GM19193 (cell line): ENCODE measurements at regions not wholly inside any gene's neighbourhood (a gene's known extent, or its start where the extent isn't known, plus 50 kb on each side); places are given as distances from the start of the nearest gene placed in this dataset.

Experiments
- POLR2A ChIP-seq: IDR thresholded peaks from 4 replicates; pipeline ENCODE4 v1.6.1; 2011; ENCODE audit not compliant: insufficient read depth, insufficient read length; ENCODE audit errors: extremely low read depth

DNA sequence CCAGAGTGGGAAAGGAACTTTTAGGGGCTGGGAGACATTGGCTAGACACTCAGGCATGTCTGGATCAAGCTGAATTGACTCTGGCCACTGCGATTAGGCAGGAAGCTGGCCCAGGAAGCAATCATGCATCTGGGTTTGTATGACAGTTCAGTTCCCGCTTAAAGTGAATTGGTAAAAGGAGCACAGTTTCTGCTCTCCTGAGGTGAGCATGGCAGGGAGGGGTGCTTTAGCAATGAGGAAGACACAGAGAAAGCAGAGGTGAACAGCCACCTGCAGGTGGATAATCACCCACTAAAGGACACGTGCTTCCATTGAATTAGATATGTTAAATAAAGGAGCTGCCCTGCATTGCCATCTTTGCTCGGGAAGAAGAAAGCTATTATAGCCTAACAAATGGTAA lies 248.1 kb upstream of the MAP3K1 start:
- TF ChIP-seq POLR2A: no peak

DNA sequence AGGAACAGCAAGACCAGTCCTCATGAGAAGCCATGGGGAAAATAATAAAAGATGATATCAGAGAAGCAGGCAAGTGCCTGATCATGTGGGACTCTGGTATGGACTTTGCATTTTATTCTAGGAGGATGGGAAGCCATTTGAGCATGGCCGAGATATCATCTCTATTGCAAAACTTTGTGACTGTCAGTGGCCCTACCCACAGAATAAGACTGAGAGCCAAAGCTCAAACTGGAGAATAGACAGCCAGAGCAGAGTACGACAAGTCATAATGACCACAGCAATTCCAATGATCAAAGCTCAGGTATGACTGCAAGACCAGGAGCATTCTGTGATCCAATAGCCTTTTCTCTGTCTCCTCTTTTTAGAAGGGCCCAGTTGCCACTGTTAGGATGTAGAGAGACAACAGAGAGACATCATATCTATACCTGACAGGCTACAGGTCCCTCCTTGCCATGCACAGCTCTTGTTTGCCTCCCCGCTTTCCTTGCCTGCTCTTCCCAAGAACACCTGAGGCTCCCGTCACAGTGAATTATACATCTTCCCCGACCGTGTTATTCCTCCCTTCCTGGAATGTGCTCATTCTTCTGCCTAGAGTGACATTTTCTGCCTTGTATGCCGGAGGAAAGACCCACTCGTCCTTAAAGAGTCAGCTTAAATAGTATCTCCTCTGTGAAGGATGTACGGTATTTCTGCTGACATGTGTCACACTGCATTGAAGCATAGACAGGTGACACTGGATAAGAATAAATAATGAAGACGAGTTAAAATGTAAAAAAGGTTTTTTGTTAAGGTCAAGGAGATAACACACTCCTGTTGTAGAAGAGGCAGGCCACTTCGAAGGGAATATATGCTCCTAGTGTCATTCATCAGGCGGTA lies 248.7 kb upstream of the MAP3K1 start:
- TF ChIP-seq POLR2A: no peak

DNA sequence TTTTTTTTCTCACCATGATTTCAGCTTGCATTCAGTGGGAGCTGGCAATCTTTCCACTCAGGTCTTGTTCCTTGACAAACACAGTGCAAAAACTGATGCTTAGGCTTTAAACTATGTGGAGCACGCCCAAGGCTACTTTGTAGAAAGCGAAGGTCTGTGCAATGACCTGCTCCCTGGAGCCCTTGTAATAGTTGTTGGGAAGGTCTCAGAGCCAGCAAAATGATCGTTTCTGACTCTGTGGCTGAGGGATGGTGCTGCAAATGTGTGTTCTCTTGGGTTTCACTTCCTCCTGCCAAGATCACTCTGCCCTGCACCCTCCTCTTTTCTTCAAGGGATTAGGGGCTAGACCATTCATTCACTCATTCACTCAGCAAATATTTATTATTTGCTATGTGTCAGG lies 249.7 kb upstream of the MAP3K1 start:
- no peak for TF ChIP-seq POLR2A

- TF ChIP-seq POLR2A: no peak
These were observed 250.1 kb upstream of the MAP3K1 start for GRCh38 chr5:56565283-56565615.

GRCh38 chr5:56564541-56565282 lies 250.6 kb upstream of the MAP3K1 start:
- TF ChIP-seq POLR2A: no peak

DNA sequence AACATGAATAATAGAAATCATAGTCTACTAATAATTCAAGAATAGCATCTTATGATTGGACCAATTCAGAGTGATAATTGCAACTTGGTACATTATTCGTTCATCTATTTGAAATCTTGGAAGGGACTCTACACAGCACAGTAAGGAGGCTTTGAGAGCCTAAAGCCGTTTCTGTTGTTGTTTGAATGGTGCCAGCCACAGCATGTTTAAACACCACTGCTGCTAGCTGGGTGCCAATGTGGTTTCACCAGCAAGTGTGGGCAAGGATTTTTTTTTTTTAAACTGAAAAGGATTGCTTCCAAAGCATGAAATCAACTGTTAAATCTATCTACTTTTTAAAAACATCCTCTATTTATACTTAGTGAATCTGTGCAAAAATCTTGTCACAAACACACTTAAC lies 253.9 kb upstream of the MAP3K1 start:
- no peak for TF ChIP-seq POLR2A

DNA sequence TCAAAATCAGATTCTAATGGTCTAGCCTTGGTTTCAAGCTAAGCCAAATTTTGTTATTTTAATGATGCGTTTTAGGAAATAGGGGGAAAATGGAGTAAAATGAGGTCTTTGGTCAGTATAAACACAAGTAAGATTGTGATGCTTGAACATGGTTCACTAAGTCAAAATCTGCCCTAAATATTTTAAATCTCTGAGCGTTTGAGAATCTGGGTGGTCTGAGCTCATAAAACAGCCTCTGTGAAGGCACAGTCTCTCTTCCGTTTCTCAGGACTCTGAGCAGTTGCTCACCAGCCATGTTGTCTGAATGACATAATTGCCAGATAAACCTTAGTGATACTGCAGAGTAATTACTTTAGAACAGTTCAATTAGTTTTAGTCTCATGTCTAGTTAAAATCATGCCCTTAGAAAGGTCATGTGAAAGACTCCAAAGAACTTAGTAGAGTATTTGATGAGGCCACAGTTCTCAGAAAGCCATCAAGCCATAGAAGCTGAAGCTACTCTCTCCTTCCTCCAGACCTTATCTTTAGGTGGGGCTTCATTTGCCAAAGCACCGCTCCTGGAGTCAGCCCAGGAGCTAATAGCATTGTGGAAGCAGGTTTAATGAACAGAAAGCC lies 257.1 kb upstream of the MAP3K1 start:
- no peak for TF ChIP-seq POLR2A

- TF ChIP-seq POLR2A: no peak
These were observed 258.2 kb upstream of the MAP3K1 start for GRCh38 chr5:56557198-56557597.

DNA sequence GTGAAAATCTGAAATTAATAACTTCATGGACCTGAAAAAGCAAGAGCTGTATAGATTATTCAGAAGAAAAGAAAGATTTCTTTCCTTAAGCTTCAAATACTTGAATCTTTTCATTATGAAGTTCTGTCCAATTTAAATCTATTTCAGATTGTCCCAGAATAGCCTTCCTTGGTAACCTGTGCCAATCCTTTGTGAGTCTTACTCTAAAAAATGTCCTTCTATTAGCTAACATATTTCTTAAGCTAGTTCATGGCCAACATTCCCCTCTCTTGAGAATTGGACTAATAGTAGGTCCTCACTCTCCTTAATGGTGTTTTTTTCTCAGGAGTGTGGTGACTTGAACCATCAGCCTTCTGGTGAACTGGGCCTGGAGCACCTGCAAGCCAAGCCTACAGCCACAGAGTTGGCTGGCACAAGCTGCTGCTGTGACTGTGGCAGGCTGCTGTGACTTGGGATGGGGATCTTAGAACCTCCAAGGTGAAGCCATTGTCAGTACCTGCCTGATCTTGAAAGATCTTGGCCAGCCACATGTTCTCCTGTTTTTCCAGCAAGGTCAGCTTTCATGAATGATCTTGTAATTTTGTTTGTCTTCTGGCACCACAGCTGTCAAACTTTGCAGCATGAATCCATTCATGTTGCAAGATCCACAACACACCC lies 262.6 kb upstream of the MAP3K1 start:
- TF ChIP-seq POLR2A: no peak

DNA sequence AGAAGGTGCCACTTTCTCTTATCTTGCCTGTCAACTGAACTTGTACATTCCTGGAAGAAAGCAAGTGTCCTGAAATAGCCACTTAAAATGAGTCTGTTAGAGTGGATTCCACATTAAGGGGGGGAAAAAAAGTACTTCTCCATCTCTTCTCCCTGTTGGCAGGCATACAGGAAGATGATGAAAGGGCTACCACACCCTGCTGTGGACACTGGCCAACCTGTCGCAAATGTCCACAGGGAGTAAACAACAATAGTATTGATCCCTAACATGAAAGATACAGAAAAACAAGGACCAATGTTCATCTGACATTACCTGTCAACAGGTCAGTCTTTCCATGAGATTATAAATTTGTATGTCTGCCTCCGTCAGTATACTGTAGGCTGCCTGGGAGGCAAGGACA lies 265.1 kb upstream of the MAP3K1 start:
- TF ChIP-seq POLR2A: no peak

DNA sequence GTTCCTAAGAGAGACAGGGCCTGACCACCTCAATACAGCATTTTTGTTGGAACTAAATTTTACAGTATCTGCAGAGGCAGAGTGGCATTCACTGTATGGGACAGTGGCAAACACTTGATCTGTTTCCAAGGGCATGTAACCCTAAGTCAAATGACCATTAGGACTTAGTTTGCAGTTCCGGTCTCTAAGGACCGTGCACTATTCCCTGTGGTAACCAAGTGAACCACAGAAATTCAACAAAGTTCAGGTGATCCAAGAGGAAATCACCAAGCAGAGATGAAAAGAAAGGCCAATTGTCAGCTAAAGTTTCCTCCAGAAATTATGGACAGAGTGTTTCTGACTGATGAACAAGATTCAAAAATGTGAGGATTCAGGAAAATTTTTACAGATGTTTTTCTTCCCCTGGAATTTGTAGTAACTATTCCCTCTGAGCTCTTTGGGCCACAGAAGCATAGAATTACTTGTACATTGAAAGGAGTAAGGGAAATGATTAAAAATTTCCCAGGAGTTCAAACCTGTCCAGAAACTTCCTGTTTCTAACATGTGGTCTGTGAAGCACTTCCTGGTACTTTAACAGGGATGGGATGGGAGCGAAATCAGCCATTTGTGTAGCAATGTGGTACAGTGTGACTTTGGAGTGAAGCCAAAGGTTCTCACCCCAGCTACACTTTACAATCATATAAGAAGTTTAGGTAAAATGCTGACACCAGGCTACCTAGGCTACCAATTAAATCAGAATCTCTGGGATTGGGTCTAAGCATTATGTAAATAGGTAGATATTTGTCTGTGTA lies 266.1 kb upstream of the MAP3K1 start:
- no peak for TF ChIP-seq POLR2A

DNA sequence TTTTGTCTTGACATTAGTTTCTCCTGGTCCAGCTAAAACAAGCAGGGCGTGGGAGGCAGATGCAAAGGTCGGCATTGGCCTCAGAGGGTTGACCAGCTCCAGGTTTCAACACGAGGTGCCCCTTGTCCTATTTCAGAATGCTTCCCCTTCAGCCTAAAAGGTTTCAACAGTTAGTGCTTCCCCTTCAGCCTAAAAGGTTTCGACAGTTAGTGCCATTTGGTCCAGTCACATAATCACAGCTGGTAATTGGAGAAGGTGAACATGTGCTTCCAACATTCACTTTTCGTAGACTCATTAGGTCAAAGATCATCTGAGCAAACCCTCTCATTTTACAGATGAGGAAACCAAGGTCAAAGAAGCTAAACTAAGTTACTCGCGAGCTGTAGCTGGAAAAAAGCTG lies 270.3 kb upstream of the MAP3K1 start:
- TF ChIP-seq POLR2A: no peak

GRCh38 chr5:56543441-56544388 lies 271.6 kb upstream of the MAP3K1 start:
- TF ChIP-seq POLR2A: no peak
